GM12878 (cell line): ENCODE measurements at regions not wholly inside any gene's neighbourhood (a gene's known extent, or its start where the extent isn't known, plus 50 kb on each side); places are given as distances from the start of the nearest gene placed in this dataset.

Experiments
- ATAC-seq: fragments of 200-7000 bp; cut with Tn5 transposase; 3 replicates; pipeline ENCODE4 v1.9.1; 2020; ENCODE audit warnings: mild to moderate bottlenecking, moderate library complexity
- BruUV-seq: library from RNA; stranded (reverse); fragments of 400-500 nt; replicated peaks from 2 replicates; lab custom pipeline; 2021; lab: Mats Ljungman, UMichigan
- CTCF ChIA-PET: fragments of 300-600 bp; sonication (Branson Sonifier 250); formaldehyde crosslinking; extraction: SDS; loops from one replicate; lab custom pipeline; 2021; ENCODE audit warnings: inconsistent platforms; lab: Yijun Ruan, JAX
- POLR2A ChIA-PET: fragments of 350-600 bp; formaldehyde crosslinking; extraction: SDS; loops from one replicate; lab custom pipeline; 2021; ENCODE audit warnings: inconsistent platforms; lab: Charles Lee
- RAD21 ChIA-PET: fragments of 300-600 bp; sonication (Branson Sonifier 250); formaldehyde crosslinking; loops from one replicate; lab custom pipeline; 2023; ENCODE audit warnings: antibody characterized with exemption; ENCODE audit not compliant: unreplicated experiment; lab: Charles Lee
- SMC1A ChIA-PET: fragments of 300-600 bp; sonication (Branson Sonifier 250); formaldehyde crosslinking; loops from one replicate; lab custom pipeline; 2023; ENCODE audit not compliant: unreplicated experiment, uncharacterized antibody; lab: Charles Lee
- DNase-seq: peaks from one replicate; pipeline ENCODE4 v3.0.0-alpha.2; 2011; ENCODE audit warnings: low read depth, low spot score
- FAIRE-seq: peaks from 3 replicates; lab custom pipeline; 2011; peaks lifted over from hg19 to GRCh38; lab: Jason Lieb, UNC
- H2AFZ ChIP-seq: 2 replicates; pipeline ENCODE4 v1.6.0; 2011; ENCODE audit warnings: low read depth, low read length, control low read depth; ENCODE audit not compliant: control insufficient read depth
- H3K27ac ChIP-seq: 2 replicates; pipeline ENCODE4 v1.5.1; 2011; ENCODE audit warnings: control low read depth; ENCODE audit not compliant: control insufficient read depth, insufficient read depth
- H3K27me3 ChIP-seq, 2 experiments: replicated peaks in 1 of 2; 2 replicates each; pipeline versions ENCODE4 v1.6.0 to v1.6.1; 2011; ENCODE audit warnings: low read length in 1 of 2; ENCODE audit not compliant: control insufficient read depth in 2 of 2, insufficient read depth in 2 of 2
- H3K36me3 ChIP-seq, 2 experiments: 2 replicates each; pipeline ENCODE4 v1.5.1; 2011; ENCODE audit warnings: low read length in 1 of 2; ENCODE audit not compliant: control insufficient read depth in 2 of 2, insufficient read depth in 2 of 2
- H3K4me1 ChIP-seq: 2 replicates; pipeline ENCODE4 v1.6.1; 2011; ENCODE audit warnings: mild to moderate bottlenecking, low read length, moderate library complexity, mixed read lengths; ENCODE audit not compliant: control insufficient read depth, insufficient read depth
- H3K4me2 ChIP-seq: 2 replicates; pipeline ENCODE4 v1.6.0; 2011; ENCODE audit warnings: control low read depth; ENCODE audit not compliant: control insufficient read depth, insufficient read depth
- H3K4me3 ChIP-seq: fragments of 200-600 bp; sonication (generic); 2 replicates; pipeline ENCODE4 v1.5.1; 2016
- H3K79me2 ChIP-seq: 2 replicates; pipeline ENCODE4 v1.6.0; 2011; ENCODE audit warnings: low read length; ENCODE audit not compliant: control insufficient read depth, insufficient read depth
- H3K9ac ChIP-seq: 2 replicates; pipeline ENCODE4 v1.8.0; 2011; ENCODE audit warnings: low read length, control low read depth, mixed read lengths; ENCODE audit not compliant: control insufficient read depth, insufficient read depth
- H3K9me3 ChIP-seq: replicated peaks from 3 replicates; pipeline ENCODE4 v1.5.1; 2011; ENCODE audit warnings: mild to moderate bottlenecking, low read length; ENCODE audit not compliant: control insufficient read depth, insufficient read depth
- H4K20me1 ChIP-seq: 2 replicates; pipeline ENCODE4 v1.6.0; 2011; ENCODE audit not compliant: control insufficient read depth, insufficient read depth
- ATF7 ChIP-seq: fragments of 450-650 bp; IDR thresholded peaks from 2 replicates; pipeline ENCODE4 v1.6.1; 2016; ENCODE audit warnings: low read depth, mild to moderate bottlenecking
- CEBPB ChIP-seq, 2 experiments: fragments of 150-350 bp in 1 of 2; IDR thresholded peaks; 2 replicates each; pipeline ENCODE4 v1.6.1; 2012 to 2014; ENCODE audit warnings: low read depth in 2 of 2, low read length in 2 of 2, borderline replicate concordance in 1 of 2, inconsistent platforms in 1 of 2
- CHD4 ChIP-seq: fragments of 200-600 bp; sonication (generic); IDR thresholded peaks from 2 replicates; pipeline ENCODE4 v1.6.1; 2016; ENCODE audit warnings: mild to moderate bottlenecking
- GATAD2B ChIP-seq: fragments of 450-650 bp; conservative IDR thresholded peaks from 2 replicates; pipeline ENCODE4 v1.6.1; 2017; ENCODE audit warnings: low read depth, mild to moderate bottlenecking, moderate library complexity
- HCFC1 ChIP-seq: fragments of 150-350 bp; IDR thresholded peaks from 2 replicates; pipeline ENCODE4 v1.6.1; 2014; ENCODE audit warnings: low read length
- HDGF ChIP-seq: fragments of 450-650 bp; IDR thresholded peaks from 2 replicates; pipeline ENCODE4 v1.6.1; 2016; ENCODE audit warnings: antibody characterized with exemption
- MYB ChIP-seq: fragments of 150-350 bp; IDR thresholded peaks from 2 replicates; pipeline ENCODE4 v1.6.1; 2014; ENCODE audit warnings: mild to moderate bottlenecking, low read depth, low read length, borderline replicate concordance
- NFYA ChIP-seq: IDR thresholded peaks from 2 replicates; pipeline ENCODE4 v1.6.1; 2011; ENCODE audit warnings: low read depth, mild to moderate bottlenecking, low read length, improper control_type of control experiment, borderline replicate concordance
- NR2C1 ChIP-seq: fragments of 450-650 bp; IDR thresholded peaks from 2 replicates; pipeline ENCODE4 v1.6.1; 2017; ENCODE audit warnings: antibody characterized with exemption, mild to moderate bottlenecking, moderate library complexity
- POLR2AphosphoS5 ChIP-seq: IDR thresholded peaks from 2 replicates; pipeline ENCODE4 v1.6.1; 2011; ENCODE audit warnings: mild to moderate bottlenecking, low read length, inconsistent platforms
- POU2F2 ChIP-seq: IDR thresholded peaks from 3 replicates; pipeline ENCODE4 v1.6.1; 2011; ENCODE audit warnings: low read depth, mild to moderate bottlenecking, low read length, borderline replicate concordance
- SREBF1 ChIP-seq: IDR thresholded peaks from 2 replicates; pipeline ENCODE4 v1.6.1; 2012; ENCODE audit warnings: mild to moderate bottlenecking, low read length
- STAT3 ChIP-seq: IDR thresholded peaks from 2 replicates; pipeline ENCODE4 v1.6.1; 2011; ENCODE audit warnings: low read depth, low read length, improper control_type of control experiment
- TAF1 ChIP-seq: IDR thresholded peaks from 2 replicates; pipeline ENCODE4 v1.6.1; 2011; ENCODE audit warnings: mild to moderate bottlenecking, low read depth, low read length, borderline replicate concordance
- WRNIP1 ChIP-seq: IDR thresholded peaks from 2 replicates; pipeline ENCODE4 v1.6.1; 2011; ENCODE audit warnings: low read depth, low read length, improper control_type of control experiment, borderline replicate concordance
- YY1 ChIP-seq: IDR thresholded peaks from 2 replicates; pipeline ENCODE4 v1.6.1; 2011; ENCODE audit warnings: low read depth, mild to moderate bottlenecking, low read length
- ZNF622 ChIP-seq: fragments of 450-650 bp; IDR thresholded peaks from 2 replicates; pipeline ENCODE4 v1.6.1; 2017; ENCODE audit warnings: mild to moderate bottlenecking, inconsistent platforms
- WGBS: methylation state at CpG from one replicate; pipeline ENCODE4 v1.1.6; 2016; ENCODE audit warnings: low lambda C conversion rate; ENCODE audit not compliant: insufficient replicate concordance, insufficient coverage; ENCODE audit errors: missing lambda C conversion rate; 5-methylcytosine and 5-hydroxymethylcytosine counted together
- in situ Hi-C: fragments of 300-500 bp; cut with MboI; formaldehyde crosslinking; loops from 9 replicates; pipeline ENCODE4 v1.14.3; 2018; ENCODE audit warnings: mixed read lengths
- intact Hi-C: fragments of 100-400 bp; cut with micrococcal nuclease; formaldehyde crosslinking; loops from one replicate; pipeline ENCODE4 v1.14.2; 2022; ENCODE audit not compliant: unreplicated experiment
- TF ChIP-seq, protein P1 (sequence below): IDR thresholded peaks from 2 replicates; pipeline ENCODE4 v1.6.1; 2011; ENCODE audit warnings: borderline replicate concordance, low read depth, mild to moderate bottlenecking, moderate library complexity, mixed read lengths, low read length; ENCODE audit not compliant: insufficient read depth; ENCODE audit errors: extremely low read length
- TF ChIP-seq, protein P2 (sequence below): IDR thresholded peaks from 2 replicates; pipeline ENCODE4 v1.6.1; 2012; ENCODE audit warnings: low read depth, low read length, improper control_type of control experiment

DNA sequence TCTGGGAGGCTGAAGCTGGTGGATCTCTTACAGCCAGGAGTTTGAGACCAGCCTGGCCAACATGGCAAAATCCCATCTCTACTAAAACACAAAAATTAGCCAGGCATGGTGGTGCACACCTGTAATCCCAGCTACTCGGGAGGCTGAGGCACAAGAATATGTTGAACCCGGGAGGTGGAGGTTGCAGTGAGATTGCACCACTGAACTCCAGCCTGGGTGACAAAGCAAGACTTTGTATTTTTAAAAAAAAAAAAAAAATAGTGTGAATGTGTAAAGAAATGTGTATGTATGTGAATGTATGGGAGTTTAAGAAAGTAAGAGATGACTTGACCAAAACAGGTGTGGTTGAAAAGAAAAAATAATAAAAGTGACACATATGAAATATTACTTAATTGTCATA is 167.7 kb upstream of the TEX13C start:
- in situ Hi-C loops: no loop called here
- 21% methylated on average over 2 of the region's 2 CpGs for WGBS
- no peak for FAIRE-seq

DNA sequence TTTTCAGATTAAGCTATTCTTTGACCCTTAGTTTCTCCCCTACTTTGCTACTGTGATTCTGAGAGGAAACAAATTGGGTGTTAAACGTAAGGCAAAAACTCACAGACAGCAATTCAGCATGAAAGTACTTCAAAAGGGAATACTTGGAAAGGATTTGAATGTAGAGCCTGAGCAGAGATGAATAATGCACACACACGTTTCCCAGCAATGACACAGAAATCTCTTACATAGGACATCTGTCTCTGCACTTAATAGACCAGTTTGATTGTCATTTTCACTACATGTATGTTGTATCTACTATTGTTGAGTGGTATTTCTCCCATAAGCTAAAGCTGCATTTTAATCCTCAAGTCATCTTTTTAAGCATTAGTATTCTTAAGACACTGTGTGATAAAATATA is 166.1 kb upstream of the TEX13C start:
- TF ChIP-seq TAF1: no peak
- no peak for TF ChIP-seq NFYA
- TF ChIP-seq HDGF: no peak
- no peak for TF ChIP-seq POLR2AphosphoS5
- TF ChIP-seq CHD4: no peak
- no peak for TF ChIP-seq POU2F2
- no peak for TF ChIP-seq YY1
- TF ChIP-seq STAT3: no peak
- TF ChIP-seq CEBPB (IDR thresholded peaks at IDR 0.05; ENCODE audit: borderline replicate concordance in 1 of 2, low read depth in 2 of 2, low read length in 2 of 2): no peak
- TF ChIP-seq WRNIP1: no peak
- no peak for TF ChIP-seq HCFC1
- TF ChIP-seq NR2C1: no peak
- TF ChIP-seq ATF7: no peak
- TF ChIP-seq SREBF1: no peak
- no peak for TF ChIP-seq MYB
- no peak for TF ChIP-seq GATAD2B
- TF ChIP-seq, protein P1, sequence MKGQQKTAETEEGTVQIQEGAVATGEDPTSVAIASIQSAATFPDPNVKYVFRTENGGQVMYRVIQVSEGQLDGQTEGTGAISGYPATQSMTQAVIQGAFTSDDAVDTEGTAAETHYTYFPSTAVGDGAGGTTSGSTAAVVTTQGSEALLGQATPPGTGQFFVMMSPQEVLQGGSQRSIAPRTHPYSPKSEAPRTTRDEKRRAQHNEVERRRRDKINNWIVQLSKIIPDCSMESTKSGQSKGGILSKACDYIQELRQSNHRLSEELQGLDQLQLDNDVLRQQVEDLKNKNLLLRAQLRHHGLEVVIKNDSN: no peak
- TF ChIP-seq, protein P2, sequence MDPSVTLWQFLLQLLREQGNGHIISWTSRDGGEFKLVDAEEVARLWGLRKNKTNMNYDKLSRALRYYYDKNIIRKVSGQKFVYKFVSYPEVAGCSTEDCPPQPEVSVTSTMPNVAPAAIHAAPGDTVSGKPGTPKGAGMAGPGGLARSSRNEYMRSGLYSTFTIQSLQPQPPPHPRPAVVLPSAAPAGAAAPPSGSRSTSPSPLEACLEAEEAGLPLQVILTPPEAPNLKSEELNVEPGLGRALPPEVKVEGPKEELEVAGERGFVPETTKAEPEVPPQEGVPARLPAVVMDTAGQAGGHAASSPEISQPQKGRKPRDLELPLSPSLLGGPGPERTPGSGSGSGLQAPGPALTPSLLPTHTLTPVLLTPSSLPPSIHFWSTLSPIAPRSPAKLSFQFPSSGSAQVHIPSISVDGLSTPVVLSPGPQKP: no peak
- BruUV-seq: no TSS peak
- Histone ChIP-seq H3K4me3 (no peak overlapping the region), H3K9ac (no peak overlapping the region), H3K4me2 (no peak overlapping the region), H3K27ac (no peak overlapping the region), H2AFZ (no peak overlapping the region), H3K79me2 (no peaks in the 10 kb centered on the region), H3K27me3 (no peaks in the 10 kb centered on the region), H4K20me1 (no peaks in the 10 kb centered on the region), H3K4me1 (no peaks in the 10 kb centered on the region), H3K36me3 (no peaks in the 10 kb centered on the region), H3K9me3 (no peaks in the 10 kb centered on the region)
- no peak for ATAC-seq
- DNase-seq: no peak
- ChIA-PET RAD21 (interaction anchor here (0.6 kb wide), 1 partner anchor 747 kb away, joined by 3 read pairs; no protein-coding TSS in a partner anchor), CTCF (no interaction called here), SMC1A (interaction anchor here (1.3 kb wide), 1 partner anchor 19 kb away, joined by 3 read pairs; no protein-coding TSS in a partner anchor), POLR2A (no interaction called here)
- 0% methylated on average over 2 of the region's 2 CpGs for WGBS
- no peak for FAIRE-seq
- intact Hi-C loops: no loop called here
- in situ Hi-C loops: no loop called here

More for the DNA sequence above, 167.7 kb upstream of the TEX13C start:
- H2AFZ ChIP-seq: no peak overlapping the region
- ChIA-PET RAD21 (no interaction called here), SMC1A (no interaction called here), POLR2A (no interaction called here), CTCF (no interaction called here)
- H3K4me2 ChIP-seq: no peak overlapping the region
- H3K27me3 ChIP-seq: no peaks in the 10 kb centered on the region
- no peak for TF ChIP-seq ZNF622
- intact Hi-C loops: no loop called here
- ATAC-seq (no peak), DNase-seq (no peak)
- H3K9ac ChIP-seq: no peak overlapping the region
- no peaks in the 10 kb centered on the region for H4K20me1 ChIP-seq
- H3K4me3 ChIP-seq: no peak overlapping the region
- H3K9me3 ChIP-seq: no peaks in the 10 kb centered on the region
- no peaks in the 10 kb centered on the region for H3K36me3 ChIP-seq
- H3K4me1 ChIP-seq: no peaks in the 10 kb centered on the region
- no peaks in the 10 kb centered on the region for H3K79me2 ChIP-seq
- no TSS peak for BruUV-seq
- no peak overlapping the region for H3K27ac ChIP-seq
